ENCODE measurements at regions not wholly inside any gene's neighbourhood (a gene's known extent, or its start where the extent isn't known, plus 50 kb on each side); places are given as distances from the start of the nearest gene placed in this dataset.

GRCh38 chr4:97185233-97185632 is 958.0 kb downstream of the STPG2 start:
- in situ Hi-C loops (cut with MboI; ENCODE audit: low pct_unique_long_range_greater_than_20kb, low sequenced_read_pairs, unreplicated experiment): no loop called here
- no peak for TF ChIP-seq CTCF (IDR thresholded peaks at IDR 0.05; ENCODE audit: extremely low read depth, insufficient read depth, missing control alignments)
- no peak for DNase-seq (ENCODE audit: low spot score)

- in situ Hi-C loops (cut with MboI; ENCODE audit: low pct_unique_long_range_greater_than_20kb, low sequenced_read_pairs, unreplicated experiment): no loop called here
- TF ChIP-seq CTCF (IDR thresholded peaks at IDR 0.05; ENCODE audit: extremely low read depth, insufficient read depth, missing control alignments): no peak
- no peak for DNase-seq (ENCODE audit: low spot score)
These were observed 946.2 kb downstream of the STPG2 start for GRCh38 chr4:97197106-97197505.

DNA sequence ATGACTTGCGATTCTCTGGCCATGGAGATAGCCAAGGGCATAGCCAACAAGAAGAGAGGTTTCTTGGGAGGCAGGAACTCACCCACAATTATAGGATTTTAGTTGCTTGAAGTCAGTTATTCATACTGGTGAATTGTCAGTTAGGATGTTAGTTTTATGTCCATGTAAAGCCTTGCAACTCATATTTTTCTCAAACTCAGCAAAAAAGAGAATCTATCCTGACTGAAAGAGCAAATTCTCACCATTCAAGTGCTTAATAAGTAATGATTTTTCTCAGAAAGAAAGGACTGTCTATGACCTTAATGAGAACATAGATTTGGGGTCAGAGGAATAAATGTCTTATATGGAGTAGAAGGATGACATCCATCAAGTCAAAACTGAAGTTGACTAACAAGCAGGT is 934.5 kb downstream of the STPG2 start:
- no peak for TF ChIP-seq CTCF (IDR thresholded peaks at IDR 0.05; ENCODE audit: extremely low read depth, insufficient read depth, missing control alignments)
- in situ Hi-C loops (cut with MboI; ENCODE audit: low pct_unique_long_range_greater_than_20kb, low sequenced_read_pairs, unreplicated experiment): no loop called here
- DNase-seq (ENCODE audit: low spot score): no peak

- no peak for DNase-seq (ENCODE audit: low spot score)
- no peak for TF ChIP-seq CTCF (IDR thresholded peaks at IDR 0.05; ENCODE audit: extremely low read depth, insufficient read depth, missing control alignments)
- in situ Hi-C loops (cut with MboI; ENCODE audit: low pct_unique_long_range_greater_than_20kb, low sequenced_read_pairs, unreplicated experiment): no loop called here
These were observed 927.8 kb downstream of the STPG2 start for GRCh38 chr4:97215409-97215941.

DNA sequence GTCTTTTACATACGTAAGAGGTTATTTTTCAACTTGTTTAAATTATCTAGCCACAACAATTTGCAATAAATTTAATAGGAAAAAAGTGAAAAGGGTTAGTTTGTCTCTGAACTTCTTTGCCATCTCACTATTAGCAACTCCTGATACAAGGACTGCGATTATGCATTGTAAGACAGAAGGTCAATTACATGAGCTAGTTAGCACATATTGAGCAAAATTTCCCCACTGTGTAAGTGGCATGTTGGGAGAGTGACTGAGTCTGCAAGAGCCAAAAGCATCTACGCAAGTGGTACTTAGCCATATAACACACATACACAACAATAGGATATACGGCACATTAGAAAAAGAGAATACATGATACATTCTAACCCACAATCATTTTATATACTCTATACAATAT is 927.2 kb downstream of the STPG2 start:
- TF ChIP-seq CTCF (IDR thresholded peaks at IDR 0.05; ENCODE audit: extremely low read depth, insufficient read depth, missing control alignments): no peak
- in situ Hi-C loops (cut with MboI; ENCODE audit: low pct_unique_long_range_greater_than_20kb, low sequenced_read_pairs, unreplicated experiment): no loop called here

DNA sequence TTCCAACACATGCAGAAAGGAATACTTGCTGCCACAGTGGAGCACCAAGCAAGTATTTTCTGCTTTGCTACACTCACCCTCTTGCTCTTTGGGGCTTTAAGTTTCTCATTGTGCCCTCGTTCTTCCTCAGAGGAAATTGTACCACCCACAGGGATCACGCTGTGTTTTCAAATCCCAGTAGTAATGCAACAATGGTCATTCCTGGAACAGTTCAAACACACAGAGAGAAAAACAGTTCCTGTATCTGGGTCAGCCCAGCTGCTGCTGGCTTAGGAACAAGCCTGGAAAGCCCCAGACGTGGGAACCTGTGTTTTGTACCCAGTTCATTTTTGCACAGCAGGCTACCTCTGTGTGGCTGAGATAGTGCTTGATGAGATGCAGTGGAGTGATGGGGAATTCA is 907.8 kb downstream of the STPG2 start:
- DNase-seq (ENCODE audit: low spot score): no peak
- in situ Hi-C loops (cut with MboI; ENCODE audit: low pct_unique_long_range_greater_than_20kb, low sequenced_read_pairs, unreplicated experiment): no loop called here

More for the DNA sequence above, 927.2 kb downstream of the STPG2 start:
- no peak for DNase-seq (ENCODE audit: low spot score)

More for the DNA sequence above, 907.8 kb downstream of the STPG2 start:
- no peak for TF ChIP-seq CTCF (IDR thresholded peaks at IDR 0.05; ENCODE audit: extremely low read depth, insufficient read depth, missing control alignments)
